ENCODE measurements at regions not wholly inside any gene's neighbourhood (a gene's known extent, or its start where the extent isn't known, plus 50 kb on each side); places are given as distances from the start of the nearest gene placed in this dataset.

GRCh38 chr7:35891004-35891830 lies 90.4 kb downstream of the SEPTIN7 start:
- no peak for DNase-seq
- Histone ChIP-seq H3K9me3 (peaks cover 0 to 7% (median 0%) of the 10 kb centered on the region in 11 donors), H3K4me3 (no peak overlapping the region), H3K4me1 (peaks cover 0 to 16% (median 0%) of the 10 kb centered on the region in 9 donors), H3K27ac (peak overlapping the region in 2 of 10 donors; percentile 4 to 28), H3K36me3 (peaks cover 0 to 85% (median 10%) of the 10 kb centered on the region in 9 donors), H3K27me3 (no peaks in the 10 kb centered on the region)
- no peak for TF ChIP-seq CTCF (IDR thresholded peaks at IDR 0.05)
- no peak for ATAC-seq
- intact Hi-C loops (cut with DNase I) = no loop called here
- WGBS, 2 donors = 92 to 98% methylated on average over 3 of the region's 3 CpGs

- no peak for ATAC-seq
- Histone ChIP-seq H3K4me1 (peaks cover 0 to 16% (median 0%) of the 10 kb centered on the region in 9 donors), H3K9me3 (peaks cover 0 to 7% (median 0%) of the 10 kb centered on the region in 11 donors), H3K4me3 (no peak overlapping the region), H3K27me3 (no peaks in the 10 kb centered on the region), H3K36me3 (peaks cover 0 to 83% (median 14%) of the 10 kb centered on the region in 9 donors), H3K27ac (no peak overlapping the region)
- intact Hi-C loops (cut with DNase I) = no loop called here
- DNase-seq = no peak
- WGBS, 2 donors = 97% methylated on average over 1 of the region's 1 CpG
- TF ChIP-seq CTCF (IDR thresholded peaks at IDR 0.05) = no peak
Measured at GRCh38 chr7:35893649-35894048, 92.8 kb downstream of the SEPTIN7 start.

- WGBS, 2 donors = 95 to 100% methylated on average over 1 of the region's 1 CpG
- H3K4me1 ChIP-seq = peaks cover 0 to 16% (median 0%) of the 10 kb centered on the region in 9 donors
- H3K27me3 ChIP-seq = no peaks in the 10 kb centered on the region
- H3K27ac ChIP-seq = no peak overlapping the region
- DNase-seq (no peak), ATAC-seq (no peak)
- peaks cover 0 to 83% (median 24%) of the 10 kb centered on the region in 9 donors for H3K36me3 ChIP-seq
- no peak for TF ChIP-seq CTCF (IDR thresholded peaks at IDR 0.05)
- H3K4me3 ChIP-seq = no peak overlapping the region
- peaks cover 0 to 7% (median 0%) of the 10 kb centered on the region in 11 donors for H3K9me3 ChIP-seq
- intact Hi-C loops (cut with DNase I) = no loop called here
Measured at GRCh38 chr7:35894721-35895120, 93.9 kb downstream of the SEPTIN7 start.

- H3K36me3 ChIP-seq = peaks cover 0 to 100% (median 33%) of the 10 kb centered on the region in 9 donors
- intact Hi-C loops (cut with DNase I) = loop anchor here in 3 of 10 donors (5.0 to 10.0 kb wide), 4 partner anchors 96 to 276 kb away; partner anchors contain the start of gene SEPTIN7 (in 1 of the 3)
Measured at GRCh38 chr7:35900651-35901050, 99.8 kb downstream of the SEPTIN7 start.

More at GRCh38 chr7:35900651-35901050, 99.8 kb downstream of the SEPTIN7 start:
- H3K27ac ChIP-seq = no peak overlapping the region
- no peak for DNase-seq
- WGBS, 2 donors = 82 to 85% methylated on average over 2 of the region's 2 CpGs
- peaks cover 0 to 1% (median 0%) of the 10 kb centered on the region in 11 donors for H3K9me3 ChIP-seq
- no peak for ATAC-seq
- TF ChIP-seq CTCF (IDR thresholded peaks at IDR 0.05) = no peak
- H3K4me3 ChIP-seq = no peak overlapping the region
- H3K27me3 ChIP-seq = no peaks in the 10 kb centered on the region
- H3K4me1 ChIP-seq = no peaks in the 10 kb centered on the region

Data from heart right ventricle (tissue), 16 donors.